Activated T-helper 2 cell treated with anti-CD3 and anti-CD28 coated beads, Interferon-gamma antibody, Interleukin-2, Interleukin-4, amounts not matched to agents 10 μg/mL and 5 μg/mL and 100 μg/mL, durations not matched to agents 14 hours and 24 hours and 36 hours (primary cell): ENCODE measurements at regions not wholly inside any gene's neighbourhood (a gene's known extent, or its start where the extent isn't known, plus 50 kb on each side); places are given as distances from the start of the nearest gene placed in this dataset.
"Not testable (repeated sequence)": the region's sequence is repeated elsewhere in the genome, so short reads cannot be mapped to it uniquely, and the experiment has no call there.

Source experiments
- DNase-seq: peaks from one replicate; pipeline ENCODE4 v3.0.0; 2021; ENCODE audit warnings: low spot score
- H3K27ac Mint-ChIP-seq: one replicate; pipeline ENCODE4 v1.8.0; 2021; ENCODE audit warnings: mixed read lengths
- H3K27me3 Mint-ChIP-seq: one replicate; pipeline ENCODE4 v1.8.0; 2021; ENCODE audit warnings: low read depth, mixed read lengths
- H3K36me3 Mint-ChIP-seq: one replicate; pipeline ENCODE4 v1.8.0; 2021; ENCODE audit warnings: low read depth, mixed read lengths
- H3K4me1 Mint-ChIP-seq: one replicate; pipeline ENCODE4 v1.8.0; 2021; ENCODE audit warnings: low read depth, mixed read lengths
- H3K4me3 Mint-ChIP-seq: one replicate; pipeline ENCODE4 v1.8.0; 2021; ENCODE audit warnings: low read depth, mild to moderate bottlenecking, moderate library complexity, mixed read lengths
- H3K9me3 Mint-ChIP-seq: one replicate; pipeline ENCODE4 v1.8.0; 2021; ENCODE audit warnings: mixed read lengths
- intact Hi-C: fragments of 100-400 bp; cut with micrococcal nuclease; formaldehyde crosslinking; loops from one replicate; pipeline ENCODE4 v1.15.1; 2023

GRCh38 chr2:134014196-134014960 is 239.5 kb upstream of the MGAT5 start:
- no peaks in the 10 kb centered on the region for H3K4me1 Mint-ChIP-seq
- no peaks in the 10 kb centered on the region for H3K9me3 Mint-ChIP-seq
- H3K4me3 Mint-ChIP-seq, result no peak overlapping the region
- no peaks in the 10 kb centered on the region for H3K36me3 Mint-ChIP-seq
- DNase-seq, result no peak
- intact Hi-C loops, result no loop called here
- no peak overlapping the region for H3K27ac Mint-ChIP-seq
- H3K27me3 Mint-ChIP-seq, result no peaks in the 10 kb centered on the region

- H3K4me3 Mint-ChIP-seq, result no peak overlapping the region
- H3K27ac Mint-ChIP-seq, result no peak overlapping the region
- H3K4me1 Mint-ChIP-seq, result no peaks in the 10 kb centered on the region
- no peak for DNase-seq
- peaks cover 3% of the 10 kb centered on the region for H3K27me3 Mint-ChIP-seq
- intact Hi-C loops, result loop anchor here (5.0 kb wide), 1 partner anchor 602 kb away; no protein-coding TSS in a partner anchor
- no peaks in the 10 kb centered on the region for H3K36me3 Mint-ChIP-seq
- H3K9me3 Mint-ChIP-seq, result no peaks in the 10 kb centered on the region
These were observed 234.0 kb upstream of the MGAT5 start for GRCh38 chr2:134019871-134020270.

GRCh38 chr2:134020608-134021007 is 233.3 kb upstream of the MGAT5 start:
- intact Hi-C loops, result no loop called here
- Mint-ChIP-seq H3K36me3 (no peaks in the 10 kb centered on the region), H3K27me3 (peaks cover 4% of the 10 kb centered on the region), H3K27ac (no peak overlapping the region), H3K9me3 (no peaks in the 10 kb centered on the region), H3K4me1 (no peaks in the 10 kb centered on the region), H3K4me3 (no peak overlapping the region)
- no peak for DNase-seq

- intact Hi-C loops, result no loop called here
- Mint-ChIP-seq H3K4me3 (no peak overlapping the region), H3K27me3 (peaks cover 7% of the 10 kb centered on the region), H3K36me3 (no peaks in the 10 kb centered on the region), H3K4me1 (no peaks in the 10 kb centered on the region), H3K27ac (no peak overlapping the region), H3K9me3 (no peaks in the 10 kb centered on the region)
- no peak for DNase-seq
These were observed 231.9 kb upstream of the MGAT5 start for GRCh38 chr2:134021830-134022524.

- no peak for DNase-seq
- no peaks in the 10 kb centered on the region for H3K4me1 Mint-ChIP-seq
- no peaks in the 10 kb centered on the region for H3K9me3 Mint-ChIP-seq
- no peak overlapping the region for H3K27ac Mint-ChIP-seq
- intact Hi-C loops, result no loop called here
- H3K27me3 Mint-ChIP-seq, result peaks cover 14% of the 10 kb centered on the region
- H3K36me3 Mint-ChIP-seq, result no peaks in the 10 kb centered on the region
- no peak overlapping the region for H3K4me3 Mint-ChIP-seq
These were observed 230.0 kb upstream of the MGAT5 start for GRCh38 chr2:134023854-134024253.

GRCh38 chr2:134027980-134028379 is 225.9 kb upstream of the MGAT5 start:
- Mint-ChIP-seq H3K27me3 (peaks cover 18% of the 10 kb centered on the region), H3K4me3 (no peak overlapping the region), H3K4me1 (no peaks in the 10 kb centered on the region), H3K9me3 (no peaks in the 10 kb centered on the region), H3K36me3 (no peaks in the 10 kb centered on the region), H3K27ac (no peak overlapping the region)
- no peak for DNase-seq
- intact Hi-C loops, result no loop called here

- peaks cover 18% of the 10 kb centered on the region for H3K27me3 Mint-ChIP-seq
- intact Hi-C loops, result no loop called here
These were observed 224.5 kb upstream of the MGAT5 start for GRCh38 chr2:134029418-134029817.

GRCh38 chr2:134031539-134031938 is 222.3 kb upstream of the MGAT5 start:
- Mint-ChIP-seq H3K4me3 (no peak overlapping the region), H3K4me1 (no peaks in the 10 kb centered on the region), H3K9me3 (no peaks in the 10 kb centered on the region), H3K27me3 (peaks cover 11% of the 10 kb centered on the region), H3K36me3 (no peaks in the 10 kb centered on the region), H3K27ac (no peak overlapping the region)
- no peak for DNase-seq
- intact Hi-C loops, result no loop called here

More at GRCh38 chr2:134029418-134029817, 224.5 kb upstream of the MGAT5 start:
- Mint-ChIP-seq H3K36me3 (no peaks in the 10 kb centered on the region), H3K27ac (no peak overlapping the region), H3K9me3 (no peaks in the 10 kb centered on the region), H3K4me1 (no peaks in the 10 kb centered on the region), H3K4me3 (no peak overlapping the region)
- DNase-seq, result no peak

- intact Hi-C loops, result no loop called here
- Mint-ChIP-seq H3K9me3 (no peaks in the 10 kb centered on the region), H3K4me3 (no peak overlapping the region), H3K36me3 (no peaks in the 10 kb centered on the region), H3K27ac (no peak overlapping the region), H3K4me1 (peaks cover 5% of the 10 kb centered on the region), H3K27me3 (no peaks in the 10 kb centered on the region)
- DNase-seq, result no peak
These were observed 218.1 kb upstream of the MGAT5 start for GRCh38 chr2:134035605-134036370.

GRCh38 chr2:134039912-134040581 is 213.8 kb upstream of the MGAT5 start:
- no peak overlapping the region for H3K27ac Mint-ChIP-seq
- H3K36me3 Mint-ChIP-seq, result no peaks in the 10 kb centered on the region
- no peak for DNase-seq
- no peaks in the 10 kb centered on the region for H3K9me3 Mint-ChIP-seq
- intact Hi-C loops, result no loop called here
- peaks cover 5% of the 10 kb centered on the region for H3K4me1 Mint-ChIP-seq
- no peak overlapping the region for H3K4me3 Mint-ChIP-seq
- H3K27me3 Mint-ChIP-seq, result no peaks in the 10 kb centered on the region

GRCh38 chr2:134040626-134041172 is 213.2 kb upstream of the MGAT5 start:
- H3K27ac Mint-ChIP-seq, DNase-seq, H3K4me1 Mint-ChIP-seq, H3K4me3 Mint-ChIP-seq, intact Hi-C loops, H3K27me3 Mint-ChIP-seq, H3K36me3 Mint-ChIP-seq, H3K9me3 Mint-ChIP-seq: not testable (repeated sequence)

- Mint-ChIP-seq H3K27me3 (no peaks in the 10 kb centered on the region), H3K9me3 (no peaks in the 10 kb centered on the region), H3K4me1 (peaks cover 5% of the 10 kb centered on the region), H3K27ac (no peak overlapping the region), H3K4me3 (no peak overlapping the region), H3K36me3 (no peaks in the 10 kb centered on the region)
- intact Hi-C loops, result no loop called here
- DNase-seq, result no peak
These were observed 212.0 kb upstream of the MGAT5 start for GRCh38 chr2:134041877-134042276.
